GM23338 (cell line): ENCODE measurements at regions not wholly inside any gene's neighbourhood (a gene's known extent, or its start where the extent isn't known, plus 50 kb on each side); places are given as distances from the start of the nearest gene placed in this dataset.

Experiments used
- ATAC-seq: fragments of 200-7000 bp; cut with Tn5 transposase; 3 replicates; pipeline ENCODE4 v1.9.1; 2020
- DNase-seq: peaks from one replicate; pipeline ENCODE4 v3.0.0-alpha.2; 2015; ENCODE audit warnings: low spot score
- H2AFZ ChIP-seq: fragments of 200-600 bp; sonication (generic); 2 replicates; pipeline ENCODE4 v1.8.0; 2016; ENCODE audit warnings: antibody characterized with exemption, mild to moderate bottlenecking, moderate library complexity
- H3F3A ChIP-seq: fragments of 200-600 bp; sonication (generic); replicated peaks from 2 replicates; pipeline ENCODE4 v1.8.0; 2017; ENCODE audit warnings: antibody characterized with exemption, mixed run types, low read depth
- H3K27ac ChIP-seq: fragments of 200-600 bp; sonication (generic); 2 replicates; pipeline ENCODE4 v1.6.1; 2016; ENCODE audit warnings: low read depth
- H3K27me3 ChIP-seq: fragments of 200-600 bp; sonication (generic); 2 replicates; pipeline ENCODE4 v1.8.0; 2016; ENCODE audit warnings: mild to moderate bottlenecking, mixed run types, moderate library complexity; ENCODE audit not compliant: insufficient read depth
- H3K36me3 ChIP-seq: fragments of 200-600 bp; sonication (generic); 2 replicates; pipeline ENCODE4 v1.8.0; 2016; ENCODE audit warnings: mild to moderate bottlenecking; ENCODE audit not compliant: insufficient read depth
- H3K4me1 ChIP-seq: fragments of 200-600 bp; sonication (generic); 2 replicates; pipeline ENCODE4 v1.8.0; 2016; ENCODE audit warnings: mild to moderate bottlenecking, moderate library complexity; ENCODE audit not compliant: insufficient read depth
- H3K4me2 ChIP-seq: fragments of 200-600 bp; sonication (generic); 2 replicates; pipeline ENCODE4 v1.7.1; 2017; ENCODE audit warnings: mixed run types
- H3K4me3 ChIP-seq: fragments of 200-600 bp; sonication (generic); 2 replicates; pipeline ENCODE4 v1.6.1; 2016; ENCODE audit warnings: mixed run types
- H3K79me2 ChIP-seq: fragments of 200-600 bp; sonication (generic); replicated peaks from 2 replicates; pipeline ENCODE4 v1.8.0; 2017; ENCODE audit warnings: mild to moderate bottlenecking; ENCODE audit not compliant: insufficient read depth
- H3K9me2 ChIP-seq: fragments of 200-600 bp; sonication (generic); 2 replicates; pipeline ENCODE4 v1.8.0; 2017; ENCODE audit not compliant: insufficient read depth
- H4K20me1 ChIP-seq: fragments of 200-600 bp; sonication (generic); replicated peaks from 2 replicates; pipeline ENCODE4 v1.8.0; 2017; ENCODE audit warnings: mild to moderate bottlenecking; ENCODE audit not compliant: insufficient read depth
- H3K27ac Mint-ChIP-seq: 2 replicates; pipeline ENCODE4 v1.8.0; 2020; ENCODE audit warnings: inconsistent platforms, mild to moderate bottlenecking, moderate library complexity, mixed read lengths
- H3K27me3 Mint-ChIP-seq: 3 replicates; pipeline ENCODE4 v1.8.0; 2022; ENCODE audit warnings: low read depth, mild to moderate bottlenecking, moderate library complexity, mixed read lengths, inconsistent platforms; ENCODE audit not compliant: insufficient read depth, poor library complexity
- H3K36me3 Mint-ChIP-seq: 3 replicates; pipeline ENCODE4 v1.8.0; 2021; ENCODE audit warnings: low read depth, mild to moderate bottlenecking, inconsistent platforms, moderate library complexity, mixed read lengths
- H3K4me1 Mint-ChIP-seq: 3 replicates; pipeline ENCODE4 v1.8.0; 2020; ENCODE audit warnings: mild to moderate bottlenecking, inconsistent platforms, mixed read lengths
- H3K4me3 Mint-ChIP-seq: 3 replicates; pipeline ENCODE4 v1.8.0; 2021; ENCODE audit warnings: moderate library complexity, mild to moderate bottlenecking, inconsistent platforms, mixed read lengths
- H3K9me3 Mint-ChIP-seq: 3 replicates; pipeline ENCODE4 v1.8.0; 2020; ENCODE audit warnings: moderate library complexity, mild to moderate bottlenecking, inconsistent platforms, mixed read lengths
- CREB1 ChIP-seq: fragments of 250-450 bp; sonication (Bioruptor Pico); IDR thresholded peaks from 2 replicates; pipeline ENCODE4 v1.5.0; 2020; ENCODE audit warnings: low read depth, mild to moderate bottlenecking, moderate library complexity
- EZH2 ChIP-seq: fragments of 200-600 bp; sonication (generic); IDR thresholded peaks from one replicate; pipeline ENCODE4 v1.8.0; 2017; ENCODE audit warnings: antibody characterized with exemption, mild to moderate bottlenecking, low read depth; ENCODE audit not compliant: unreplicated experiment
- EZH2phosphoT487 ChIP-seq: fragments of 200-600 bp; sonication (generic); IDR thresholded peaks from one replicate; pipeline ENCODE4 v1.8.1; 2018; ENCODE audit warnings: antibody characterized with exemption; ENCODE audit not compliant: unreplicated experiment
- STAT1 ChIP-seq: IDR thresholded peaks from one replicate; pipeline ENCODE4 v1.6.1; 2016; ENCODE audit warnings: antibody characterized with exemption; ENCODE audit not compliant: unreplicated experiment
- ZNF331 ChIP-seq: fragments of 250-450 bp; sonication (Bioruptor Pico); IDR thresholded peaks from 2 replicates; pipeline ENCODE4 v1.5.0; 2020; ENCODE audit warnings: low read depth, mild to moderate bottlenecking, moderate library complexity
- TF ChIP-seq, protein P1 (sequence below): fragments of 250-450 bp; sonication (Bioruptor Pico); IDR thresholded peaks from 2 replicates; pipeline ENCODE4 v1.5.0; 2020; ENCODE audit warnings: mild to moderate bottlenecking, moderate library complexity
- TF ChIP-seq, protein P2 (sequence below): IDR thresholded peaks from one replicate; pipeline ENCODE4 v1.6.1; 2018; ENCODE audit warnings: antibody characterized with exemption; ENCODE audit not compliant: unreplicated experiment

DNA sequence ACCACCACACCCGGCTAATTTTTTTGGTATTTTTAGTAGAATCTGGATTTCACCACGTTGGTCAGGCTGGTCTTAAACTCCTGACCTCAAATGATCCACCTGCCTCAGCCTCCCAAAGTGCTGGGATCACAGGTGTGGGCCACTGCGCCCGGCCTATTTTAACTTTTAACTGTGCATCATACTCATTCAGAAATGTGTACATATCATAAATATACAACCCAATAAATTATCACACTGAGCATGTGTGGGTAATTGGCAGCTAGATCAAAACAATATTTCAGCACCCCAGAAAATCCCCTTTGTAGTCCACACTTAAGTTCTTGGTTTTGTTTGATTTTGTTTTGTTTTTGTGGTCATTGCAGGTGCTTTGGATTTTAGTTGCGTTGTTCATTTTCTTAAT lies 228.9 kb upstream of the ZNF217 start:
- ATAC-seq (no peak), DNase-seq (no peak)
- Mint-ChIP-seq H3K9me3 (peaks cover 4% of the 10 kb centered on the region; the same call in 1 of the 3 replicates), H3K4me1 (peaks cover 18% of the 10 kb centered on the region), H3K27ac (no peak overlapping the region), H3K27me3 (peaks cover 5% of the 10 kb centered on the region), H3K36me3 (no peaks in the 10 kb centered on the region; the same call in 2 of the 3 replicates), H3K4me3 (no peak overlapping the region)
- Histone ChIP-seq H3K4me2 (no peak overlapping the region), H3K4me3 (no peak overlapping the region), H4K20me1 (no peaks in the 10 kb centered on the region), H3K27me3 (no peaks in the 10 kb centered on the region), H3K27ac (no peak overlapping the region), H3K4me1 (peaks cover 22% of the 10 kb centered on the region; the same call in 1 of the 2 replicates), H3K36me3 (no peaks in the 10 kb centered on the region), H2AFZ (no peak overlapping the region), H3K9me2 (no peaks in the 10 kb centered on the region), H3K79me2 (no peaks in the 10 kb centered on the region), H3F3A (0 out of 2 replicates have a peak, but pooled peaks cover 3% of the 10 kb centered on the region)
- TF ChIP-seq, protein P1, sequence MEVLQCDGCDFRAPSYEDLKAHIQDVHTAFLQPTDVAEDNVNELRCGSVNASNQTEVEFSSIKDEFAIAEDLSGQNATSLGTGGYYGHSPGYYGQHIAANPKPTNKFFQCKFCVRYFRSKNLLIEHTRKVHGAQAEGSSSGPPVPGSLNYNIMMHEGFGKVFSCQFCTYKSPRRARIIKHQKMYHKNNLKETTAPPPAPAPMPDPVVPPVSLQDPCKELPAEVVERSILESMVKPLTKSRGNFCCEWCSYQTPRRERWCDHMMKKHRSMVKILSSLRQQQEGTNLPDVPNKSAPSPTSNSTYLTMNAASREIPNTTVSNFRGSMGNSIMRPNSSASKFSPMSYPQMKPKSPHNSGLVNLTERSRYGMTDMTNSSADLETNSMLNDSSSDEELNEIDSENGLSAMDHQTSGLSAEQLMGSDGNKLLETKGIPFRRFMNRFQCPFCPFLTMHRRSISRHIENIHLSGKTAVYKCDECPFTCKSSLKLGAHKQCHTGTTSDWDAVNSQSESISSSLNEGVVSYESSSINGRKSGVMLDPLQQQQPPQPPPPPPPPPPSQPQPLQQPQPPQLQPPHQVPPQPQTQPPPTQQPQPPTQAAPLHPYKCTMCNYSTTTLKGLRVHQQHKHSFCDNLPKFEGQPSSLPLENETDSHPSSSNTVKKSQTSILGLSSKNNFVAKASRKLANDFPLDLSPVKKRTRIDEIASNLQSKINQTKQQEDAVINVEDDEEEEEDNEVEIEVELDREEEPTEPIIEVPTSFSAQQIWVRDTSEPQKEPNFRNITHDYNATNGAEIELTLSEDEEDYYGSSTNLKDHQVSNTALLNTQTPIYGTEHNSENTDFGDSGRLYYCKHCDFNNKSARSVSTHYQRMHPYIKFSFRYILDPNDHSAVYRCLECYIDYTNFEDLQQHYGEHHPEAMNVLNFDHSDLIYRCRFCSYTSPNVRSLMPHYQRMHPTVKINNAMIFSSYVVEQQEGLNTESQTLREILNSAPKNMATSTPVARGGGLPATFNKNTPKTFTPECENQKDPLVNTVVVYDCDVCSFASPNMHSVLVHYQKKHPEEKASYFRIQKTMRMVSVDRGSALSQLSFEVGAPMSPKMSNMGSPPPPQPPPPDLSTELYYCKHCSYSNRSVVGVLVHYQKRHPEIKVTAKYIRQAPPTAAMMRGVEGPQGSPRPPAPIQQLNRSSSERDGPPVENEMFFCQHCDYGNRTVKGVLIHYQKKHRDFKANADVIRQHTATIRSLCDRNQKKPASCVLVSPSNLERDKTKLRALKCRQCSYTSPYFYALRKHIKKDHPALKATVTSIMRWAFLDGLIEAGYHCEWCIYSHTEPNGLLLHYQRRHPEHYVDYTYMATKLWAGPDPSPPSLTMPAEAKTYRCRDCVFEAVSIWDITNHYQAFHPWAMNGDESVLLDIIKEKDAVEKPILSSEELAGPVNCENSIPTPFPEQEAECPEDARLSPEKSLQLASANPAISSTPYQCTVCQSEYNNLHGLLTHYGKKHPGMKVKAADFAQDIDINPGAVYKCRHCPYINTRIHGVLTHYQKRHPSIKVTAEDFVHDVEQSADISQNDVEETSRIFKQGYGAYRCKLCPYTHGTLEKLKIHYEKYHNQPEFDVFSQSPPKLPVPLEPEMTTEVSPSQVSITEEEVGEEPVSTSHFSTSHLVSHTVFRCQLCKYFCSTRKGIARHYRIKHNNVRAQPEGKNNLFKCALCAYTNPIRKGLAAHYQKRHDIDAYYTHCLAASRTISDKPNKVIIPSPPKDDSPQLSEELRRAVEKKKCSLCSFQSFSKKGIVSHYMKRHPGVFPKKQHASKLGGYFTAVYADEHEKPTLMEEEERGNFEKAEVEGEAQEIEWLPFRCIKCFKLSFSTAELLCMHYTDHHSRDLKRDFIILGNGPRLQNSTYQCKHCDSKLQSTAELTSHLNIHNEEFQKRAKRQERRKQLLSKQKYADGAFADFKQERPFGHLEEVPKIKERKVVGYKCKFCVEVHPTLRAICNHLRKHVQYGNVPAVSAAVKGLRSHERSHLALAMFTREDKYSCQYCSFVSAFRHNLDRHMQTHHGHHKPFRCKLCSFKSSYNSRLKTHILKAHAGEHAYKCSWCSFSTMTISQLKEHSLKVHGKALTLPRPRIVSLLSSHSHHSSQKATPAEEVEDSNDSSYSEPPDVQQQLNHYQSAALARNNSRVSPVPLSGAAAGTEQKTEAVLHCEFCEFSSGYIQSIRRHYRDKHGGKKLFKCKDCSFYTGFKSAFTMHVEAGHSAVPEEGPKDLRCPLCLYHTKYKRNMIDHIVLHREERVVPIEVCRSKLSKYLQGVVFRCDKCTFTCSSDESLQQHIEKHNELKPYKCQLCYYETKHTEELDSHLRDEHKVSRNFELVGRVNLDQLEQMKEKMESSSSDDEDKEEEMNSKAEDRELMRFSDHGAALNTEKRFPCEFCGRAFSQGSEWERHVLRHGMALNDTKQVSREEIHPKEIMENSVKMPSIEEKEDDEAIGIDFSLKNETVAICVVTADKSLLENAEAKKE (CRISPR knock-in tag), result no peak
- TF ChIP-seq EZH2, result no peak
- no peak for TF ChIP-seq ZNF331 (CRISPR knock-in tag)
- no peak for TF ChIP-seq CREB1 (CRISPR knock-in tag)
- TF ChIP-seq STAT1, result no peak
- no peak for TF ChIP-seq EZH2phosphoT487
- TF ChIP-seq, protein P2, sequence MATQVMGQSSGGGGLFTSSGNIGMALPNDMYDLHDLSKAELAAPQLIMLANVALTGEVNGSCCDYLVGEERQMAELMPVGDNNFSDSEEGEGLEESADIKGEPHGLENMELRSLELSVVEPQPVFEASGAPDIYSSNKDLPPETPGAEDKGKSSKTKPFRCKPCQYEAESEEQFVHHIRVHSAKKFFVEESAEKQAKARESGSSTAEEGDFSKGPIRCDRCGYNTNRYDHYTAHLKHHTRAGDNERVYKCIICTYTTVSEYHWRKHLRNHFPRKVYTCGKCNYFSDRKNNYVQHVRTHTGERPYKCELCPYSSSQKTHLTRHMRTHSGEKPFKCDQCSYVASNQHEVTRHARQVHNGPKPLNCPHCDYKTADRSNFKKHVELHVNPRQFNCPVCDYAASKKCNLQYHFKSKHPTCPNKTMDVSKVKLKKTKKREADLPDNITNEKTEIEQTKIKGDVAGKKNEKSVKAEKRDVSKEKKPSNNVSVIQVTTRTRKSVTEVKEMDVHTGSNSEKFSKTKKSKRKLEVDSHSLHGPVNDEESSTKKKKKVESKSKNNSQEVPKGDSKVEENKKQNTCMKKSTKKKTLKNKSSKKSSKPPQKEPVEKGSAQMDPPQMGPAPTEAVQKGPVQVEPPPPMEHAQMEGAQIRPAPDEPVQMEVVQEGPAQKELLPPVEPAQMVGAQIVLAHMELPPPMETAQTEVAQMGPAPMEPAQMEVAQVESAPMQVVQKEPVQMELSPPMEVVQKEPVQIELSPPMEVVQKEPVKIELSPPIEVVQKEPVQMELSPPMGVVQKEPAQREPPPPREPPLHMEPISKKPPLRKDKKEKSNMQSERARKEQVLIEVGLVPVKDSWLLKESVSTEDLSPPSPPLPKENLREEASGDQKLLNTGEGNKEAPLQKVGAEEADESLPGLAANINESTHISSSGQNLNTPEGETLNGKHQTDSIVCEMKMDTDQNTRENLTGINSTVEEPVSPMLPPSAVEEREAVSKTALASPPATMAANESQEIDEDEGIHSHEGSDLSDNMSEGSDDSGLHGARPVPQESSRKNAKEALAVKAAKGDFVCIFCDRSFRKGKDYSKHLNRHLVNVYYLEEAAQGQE, result no peak
